GM13977 (cell line): ENCODE measurements at regions not wholly inside any gene's neighbourhood (a gene's known extent, or its start where the extent isn't known, plus 50 kb on each side); places are given as distances from the start of the nearest gene placed in this dataset.
"Not testable (repeated sequence)": the region's sequence is repeated elsewhere in the genome, so short reads cannot be mapped to it uniquely, and the experiment has no call there.

Experiments
- DNase-seq: peaks from one replicate; pipeline ENCODE4 v3.0.0; 2012; ENCODE audit warnings: low spot score
- in situ Hi-C: fragments of 300-500 bp; cut with MboI; formaldehyde crosslinking; loops from one replicate; pipeline ENCODE4 v1.12.0; 2022; ENCODE audit warnings: low sequenced_read_pairs, low pct_unique_long_range_greater_than_20kb, mixed read lengths, inconsistent platforms; ENCODE audit not compliant: unreplicated experiment
- TF ChIP-seq, protein P1 (sequence below): IDR thresholded peaks from 2 replicates; pipeline ENCODE4 v1.5.1; 2012; ENCODE audit warnings: mild to moderate bottlenecking, control low read depth; ENCODE audit not compliant: insufficient read depth; ENCODE audit errors: extremely low read depth, missing control alignments

DNA sequence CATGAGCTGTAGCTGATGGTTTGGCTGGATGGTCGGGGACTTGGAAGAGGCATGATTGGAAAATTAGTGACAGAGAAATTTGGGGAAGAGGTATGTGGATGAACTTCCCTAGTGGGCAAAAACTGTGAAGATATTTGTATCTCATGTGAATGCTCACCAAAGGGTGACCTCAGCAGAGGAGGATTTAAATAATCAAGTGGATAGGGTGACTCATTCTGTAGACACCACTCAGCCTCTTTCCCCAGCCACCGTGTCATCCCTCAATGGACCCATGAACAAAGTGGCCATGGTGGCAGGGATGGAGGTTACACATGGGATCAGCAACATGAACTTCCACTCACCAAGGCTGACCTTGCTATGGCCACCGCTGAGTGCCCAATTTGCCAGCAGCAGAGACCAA lies 60.8 kb upstream of the KRAS start:
- no peak for DNase-seq
- in situ Hi-C loops = no loop called here
- TF ChIP-seq, protein P1, sequence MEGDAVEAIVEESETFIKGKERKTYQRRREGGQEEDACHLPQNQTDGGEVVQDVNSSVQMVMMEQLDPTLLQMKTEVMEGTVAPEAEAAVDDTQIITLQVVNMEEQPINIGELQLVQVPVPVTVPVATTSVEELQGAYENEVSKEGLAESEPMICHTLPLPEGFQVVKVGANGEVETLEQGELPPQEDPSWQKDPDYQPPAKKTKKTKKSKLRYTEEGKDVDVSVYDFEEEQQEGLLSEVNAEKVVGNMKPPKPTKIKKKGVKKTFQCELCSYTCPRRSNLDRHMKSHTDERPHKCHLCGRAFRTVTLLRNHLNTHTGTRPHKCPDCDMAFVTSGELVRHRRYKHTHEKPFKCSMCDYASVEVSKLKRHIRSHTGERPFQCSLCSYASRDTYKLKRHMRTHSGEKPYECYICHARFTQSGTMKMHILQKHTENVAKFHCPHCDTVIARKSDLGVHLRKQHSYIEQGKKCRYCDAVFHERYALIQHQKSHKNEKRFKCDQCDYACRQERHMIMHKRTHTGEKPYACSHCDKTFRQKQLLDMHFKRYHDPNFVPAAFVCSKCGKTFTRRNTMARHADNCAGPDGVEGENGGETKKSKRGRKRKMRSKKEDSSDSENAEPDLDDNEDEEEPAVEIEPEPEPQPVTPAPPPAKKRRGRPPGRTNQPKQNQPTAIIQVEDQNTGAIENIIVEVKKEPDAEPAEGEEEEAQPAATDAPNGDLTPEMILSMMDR = no peak

GRCh38 chr12:25310071-25310470 lies 59.3 kb upstream of the KRAS start:
- DNase-seq, in situ Hi-C loops: not testable (repeated sequence)

DNA sequence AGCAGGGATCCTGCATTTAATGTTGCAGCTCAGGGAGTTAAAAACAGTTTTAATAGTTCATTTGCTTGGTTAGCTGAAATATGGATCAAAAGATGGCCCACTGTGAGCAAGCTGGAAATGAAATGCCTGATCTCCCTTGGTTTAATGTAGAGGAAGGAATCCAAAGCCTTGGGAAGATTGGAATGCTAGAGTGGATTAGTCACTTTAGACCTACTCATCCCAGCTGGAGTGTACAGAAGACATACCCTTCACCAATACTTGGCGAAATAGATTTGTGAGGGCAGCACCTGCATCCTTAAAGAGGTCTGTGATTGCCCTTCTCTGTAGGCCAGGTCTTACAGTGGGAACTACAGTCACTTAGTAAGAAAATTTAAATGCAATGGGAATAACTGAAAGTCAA lies 58.0 kb upstream of the KRAS start:
- DNase-seq = no peak
- in situ Hi-C loops = no loop called here
- TF ChIP-seq, protein P1 = no peak

DNA sequence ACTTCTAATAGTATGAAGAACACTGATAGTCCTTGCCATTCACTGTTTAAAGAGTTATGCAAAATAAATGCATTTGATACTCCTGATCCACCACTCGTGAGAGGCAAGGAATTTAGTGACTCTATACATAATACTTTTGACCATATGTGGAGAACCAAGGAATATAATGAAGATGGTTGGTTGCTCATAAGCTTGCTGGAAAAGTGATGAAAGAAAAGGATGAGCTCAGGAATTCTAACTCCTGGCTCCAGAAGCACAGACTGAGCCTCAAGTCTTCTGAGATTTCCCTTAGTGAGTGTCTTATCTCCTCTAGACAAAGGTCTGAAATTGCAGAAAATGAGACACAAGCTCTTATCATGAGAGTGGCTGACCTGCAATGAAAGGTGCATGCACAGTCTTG lies 57.1 kb upstream of the KRAS start:
- in situ Hi-C loops = no loop called here
- TF ChIP-seq, protein P1 = no peak
- DNase-seq = no peak

GRCh38 chr12:25301798-25302197 lies 51.1 kb upstream of the KRAS start:
- TF ChIP-seq, protein P1 = no peak
- DNase-seq = no peak
- in situ Hi-C loops = no loop called here
